Activated naive CD8-positive, alpha-beta T cell (primary cell): ENCODE measurements at regions not wholly inside any gene's neighbourhood (a gene's known extent, or its start where the extent isn't known, plus 50 kb on each side); places are given as distances from the start of the nearest gene placed in this dataset.
A peak's percentile ranks its signal among the peaks of the same experiment; 100 is the strongest.

ENCODE experiments used
- H3K27ac Mint-ChIP-seq: one replicate; pipeline ENCODE4 v1.8.0; 2021; ENCODE audit warnings: mixed read lengths
- H3K27me3 Mint-ChIP-seq: one replicate; pipeline ENCODE4 v1.8.0; 2021; ENCODE audit warnings: mixed read lengths
- H3K36me3 Mint-ChIP-seq: one replicate; pipeline ENCODE4 v1.8.0; 2021; ENCODE audit warnings: mixed read lengths
- H3K4me1 Mint-ChIP-seq: one replicate; pipeline ENCODE4 v1.8.0; 2021; ENCODE audit warnings: low read depth, mixed read lengths
- H3K4me3 Mint-ChIP-seq: one replicate; pipeline ENCODE4 v1.8.0; 2021; ENCODE audit warnings: mild to moderate bottlenecking, mixed read lengths
- H3K9me3 Mint-ChIP-seq: one replicate; pipeline ENCODE4 v1.8.0; 2021; ENCODE audit warnings: low read depth, mixed read lengths

GRCh38 chr9:91092214-91092613 is 269.5 kb downstream of the AUH start:
- Mint-ChIP-seq H3K27ac (no peak overlapping the region), H3K9me3 (peaks cover 11% of the 10 kb centered on the region), H3K36me3 (peaks cover 13% of the 10 kb centered on the region), H3K4me3 (no peak overlapping the region), H3K27me3 (no peaks in the 10 kb centered on the region), H3K4me1 (peaks cover 3% of the 10 kb centered on the region)

DNA sequence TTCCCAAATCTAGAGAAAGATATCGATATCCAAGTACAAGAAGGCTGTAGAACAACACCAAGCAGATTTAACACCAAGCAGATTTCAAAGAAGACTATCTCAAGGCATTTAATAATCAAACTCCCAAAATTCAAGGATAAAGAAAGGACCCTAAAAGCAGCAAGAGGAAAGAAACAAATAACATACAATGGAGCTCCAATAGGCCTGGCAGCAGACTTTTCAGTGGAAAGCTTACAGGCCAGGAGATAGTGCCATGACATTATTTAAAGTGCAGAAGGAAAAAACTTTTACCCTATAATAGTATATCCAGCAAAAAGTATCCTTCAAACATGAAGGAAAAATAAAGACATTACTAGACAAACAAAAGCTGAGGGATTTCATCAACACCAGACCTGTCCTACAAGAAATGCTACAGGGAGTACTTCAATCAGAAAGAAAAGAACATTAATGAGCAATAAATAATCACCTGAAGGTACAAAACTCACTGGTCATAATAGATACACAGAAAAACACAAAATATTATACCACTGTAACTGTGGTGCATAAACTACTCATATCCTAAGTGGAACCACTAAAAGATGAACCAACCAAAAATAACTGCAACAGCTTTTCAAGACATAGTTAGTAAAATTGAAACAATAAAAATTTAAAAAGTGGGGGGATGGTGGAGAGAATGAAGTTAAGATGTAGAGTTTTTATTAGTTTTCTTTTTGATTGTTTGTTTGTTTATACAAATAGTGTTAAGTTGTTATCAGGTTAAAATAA is 267.2 kb downstream of the AUH start:
- H3K4me1 Mint-ChIP-seq: peaks cover 12% of the 10 kb centered on the region
- H3K27ac Mint-ChIP-seq: peak overlapping the region; percentile 9
- no peak overlapping the region for H3K4me3 Mint-ChIP-seq
- peaks cover 11% of the 10 kb centered on the region for H3K9me3 Mint-ChIP-seq
- H3K27me3 Mint-ChIP-seq: no peaks in the 10 kb centered on the region
- H3K36me3 Mint-ChIP-seq: peaks cover 12% of the 10 kb centered on the region

DNA sequence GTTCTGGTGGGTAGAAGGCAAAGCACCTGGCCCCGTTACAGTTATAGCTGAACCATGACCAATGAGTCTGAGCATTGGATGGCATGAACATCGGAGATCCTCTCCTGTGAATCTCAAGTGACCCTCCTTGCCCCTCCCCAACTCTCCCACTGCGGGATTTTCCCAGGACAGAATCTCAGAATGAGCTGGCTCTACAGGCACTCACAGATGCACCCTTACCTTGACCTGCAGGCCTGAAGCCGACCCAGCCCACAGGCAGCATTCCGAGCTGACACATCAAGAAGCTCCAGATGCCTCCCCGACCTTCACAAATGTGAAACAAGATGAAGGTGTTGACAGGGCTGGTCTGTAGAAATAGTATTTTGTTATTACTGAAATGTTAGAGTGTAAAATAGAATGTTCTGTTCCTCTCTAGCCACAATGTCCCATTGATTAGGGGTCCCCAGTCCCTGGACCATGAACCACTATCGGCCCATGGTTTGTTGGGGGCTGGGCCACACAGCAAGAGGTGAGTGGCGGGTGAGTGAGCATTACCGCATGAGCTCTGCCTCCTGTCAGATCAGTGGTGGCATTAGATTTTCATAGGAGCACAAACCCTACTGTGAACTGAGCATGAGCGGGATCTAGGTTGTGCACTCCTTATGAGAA is 263.4 kb downstream of the AUH start:
- peak overlapping the region; percentile 41 for H3K27ac Mint-ChIP-seq
- H3K36me3 Mint-ChIP-seq: peaks cover 12% of the 10 kb centered on the region
- H3K27me3 Mint-ChIP-seq: no peaks in the 10 kb centered on the region
- H3K9me3 Mint-ChIP-seq: peaks cover 11% of the 10 kb centered on the region
- H3K4me3 Mint-ChIP-seq: no peak overlapping the region
- peaks cover 50% of the 10 kb centered on the region for H3K4me1 Mint-ChIP-seq

- peaks cover 6% of the 10 kb centered on the region for H3K36me3 Mint-ChIP-seq
- H3K27ac Mint-ChIP-seq: peak overlapping the region; percentile 96
- H3K4me3 Mint-ChIP-seq: peak overlapping the region; percentile 81
- H3K27me3 Mint-ChIP-seq: no peaks in the 10 kb centered on the region
- peaks cover 4% of the 10 kb centered on the region for H3K9me3 Mint-ChIP-seq
- H3K4me1 Mint-ChIP-seq: peaks cover 56% of the 10 kb centered on the region
Observed at GRCh38 chr9:91099436-91099835, 262.3 kb downstream of the AUH start.

DNA sequence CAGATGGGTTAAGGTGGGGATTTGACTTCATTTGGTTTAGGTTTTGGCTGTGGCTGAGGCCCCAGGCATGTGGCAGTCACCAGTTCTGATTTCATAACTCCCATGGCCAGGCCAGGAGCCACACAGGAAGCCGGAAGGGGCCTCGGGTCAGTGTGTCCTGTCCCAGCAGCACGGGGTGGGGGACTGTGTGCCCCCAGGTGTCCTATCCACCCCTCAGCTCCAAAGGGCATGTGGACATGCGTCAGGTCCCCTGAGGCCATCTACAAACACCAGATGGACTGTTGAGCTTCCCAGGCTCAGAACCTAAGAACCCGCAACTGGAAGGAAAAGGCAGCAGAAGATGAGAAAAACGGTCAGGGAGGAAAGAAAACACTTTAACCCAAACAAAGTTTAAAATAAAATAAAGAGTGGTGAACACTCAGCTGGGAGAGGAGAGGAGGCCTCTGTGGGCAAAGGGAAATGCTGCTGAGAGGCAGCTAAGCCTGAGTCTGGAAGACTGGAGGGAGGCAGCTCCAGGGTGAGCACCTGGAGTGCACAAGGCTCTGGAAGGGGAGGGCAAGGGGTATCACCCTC is 260.8 kb downstream of the AUH start:
- Mint-ChIP-seq H3K4me3 (peak overlapping the region; percentile 81), H3K27ac (peak overlapping the region; percentile 96), H3K4me1 (peaks cover 53% of the 10 kb centered on the region), H3K36me3 (peaks cover 3% of the 10 kb centered on the region), H3K27me3 (no peaks in the 10 kb centered on the region), H3K9me3 (no peaks in the 10 kb centered on the region)

GRCh38 chr9:91101611-91102168 is 260.0 kb downstream of the AUH start:
- H3K27ac Mint-ChIP-seq: peak overlapping the region; percentile 74
- no peaks in the 10 kb centered on the region for H3K36me3 Mint-ChIP-seq
- H3K4me3 Mint-ChIP-seq: peak overlapping the region; percentile 74
- H3K4me1 Mint-ChIP-seq: peaks cover 53% of the 10 kb centered on the region
- no peaks in the 10 kb centered on the region for H3K9me3 Mint-ChIP-seq
- no peaks in the 10 kb centered on the region for H3K27me3 Mint-ChIP-seq

- Mint-ChIP-seq H3K4me1 (peaks cover 53% of the 10 kb centered on the region), H3K27me3 (no peaks in the 10 kb centered on the region), H3K9me3 (no peaks in the 10 kb centered on the region), H3K27ac (peak overlapping the region; percentile 74), H3K36me3 (no peaks in the 10 kb centered on the region), H3K4me3 (peak overlapping the region; percentile 74)
Observed at GRCh38 chr9:91102269-91102668, 259.4 kb downstream of the AUH start.

DNA sequence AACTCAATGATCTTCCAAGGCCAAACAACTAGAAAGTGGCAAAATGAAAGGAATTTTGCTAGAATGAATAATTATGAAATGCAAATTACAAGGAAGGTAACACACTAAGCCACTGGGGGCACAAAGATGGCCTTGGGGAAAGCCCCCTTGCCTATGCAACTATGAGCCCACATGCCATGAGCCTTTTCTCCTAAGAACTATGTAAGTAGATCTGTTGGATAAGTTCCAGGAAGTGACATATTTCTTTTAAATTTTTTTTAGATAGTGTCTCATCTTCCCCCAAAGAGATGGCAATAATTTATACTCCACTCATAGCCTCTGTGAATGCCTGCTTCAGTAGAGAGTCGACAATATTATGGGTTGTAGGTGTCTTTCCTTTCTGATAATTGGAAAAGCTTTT is 257.8 kb downstream of the AUH start:
- H3K4me1 Mint-ChIP-seq: peaks cover 49% of the 10 kb centered on the region
- peak overlapping the region; percentile 67 for H3K27ac Mint-ChIP-seq
- no peaks in the 10 kb centered on the region for H3K27me3 Mint-ChIP-seq
- no peaks in the 10 kb centered on the region for H3K9me3 Mint-ChIP-seq
- no peak overlapping the region for H3K4me3 Mint-ChIP-seq
- H3K36me3 Mint-ChIP-seq: no peaks in the 10 kb centered on the region

DNA sequence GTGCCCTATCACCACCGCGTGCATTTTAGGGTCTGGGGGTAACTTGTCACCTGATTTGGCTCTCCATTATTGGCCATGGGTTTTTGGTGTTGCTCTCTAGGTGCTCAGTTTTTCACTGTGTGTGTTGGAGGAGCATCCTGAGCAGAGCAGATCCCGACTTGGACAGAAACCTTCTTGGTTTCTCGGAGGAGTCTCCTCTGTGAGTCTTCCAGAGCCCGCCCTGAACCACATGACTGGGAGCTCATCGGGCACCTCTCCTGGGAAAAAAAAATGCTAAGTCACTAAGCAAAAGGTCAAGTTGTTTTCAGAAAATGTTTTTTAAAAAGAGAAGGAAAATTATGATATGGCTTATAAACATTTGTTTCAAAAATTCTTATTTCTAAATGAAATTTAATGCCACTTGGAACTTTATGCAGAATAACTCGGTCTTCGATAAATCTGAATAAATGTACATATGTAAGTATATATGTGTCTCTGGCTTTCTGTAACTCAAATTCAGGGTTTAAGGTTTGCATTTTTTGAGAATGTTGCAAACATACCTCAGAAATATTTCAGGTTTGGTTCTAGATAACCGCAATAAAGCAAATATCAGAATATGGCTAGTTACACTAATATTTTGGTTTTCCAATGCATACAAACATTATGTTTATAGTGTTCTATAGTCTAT is 255.2 kb downstream of the AUH start:
- Mint-ChIP-seq H3K4me3 (no peak overlapping the region), H3K4me1 (peaks cover 23% of the 10 kb centered on the region), H3K36me3 (peaks cover 9% of the 10 kb centered on the region), H3K27me3 (no peaks in the 10 kb centered on the region), H3K27ac (no peak overlapping the region), H3K9me3 (peaks cover 6% of the 10 kb centered on the region)

DNA sequence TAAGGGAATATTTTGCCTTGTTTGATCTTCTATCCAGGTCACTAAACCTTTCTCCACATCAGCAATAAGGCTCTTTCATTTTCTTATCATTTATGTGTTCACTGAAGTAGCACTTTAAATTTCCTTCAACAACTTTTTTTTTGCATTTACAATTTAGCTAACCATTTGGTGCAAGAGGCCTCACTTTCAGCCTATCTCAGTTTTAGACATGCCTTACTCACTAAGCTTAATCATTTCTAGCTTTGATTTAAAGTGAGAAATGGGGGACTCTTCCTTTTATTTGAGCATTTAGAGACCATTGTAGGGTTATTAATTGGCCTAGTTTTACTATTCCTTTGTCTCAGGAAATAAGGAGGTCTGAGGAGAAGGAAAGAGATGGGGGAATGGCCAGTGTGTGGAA is 250.5 kb downstream of the AUH start:
- Mint-ChIP-seq H3K9me3 (peaks cover 6% of the 10 kb centered on the region), H3K4me3 (no peak overlapping the region), H3K27ac (no peak overlapping the region), H3K4me1 (no peaks in the 10 kb centered on the region), H3K36me3 (peaks cover 11% of the 10 kb centered on the region), H3K27me3 (peaks cover 3% of the 10 kb centered on the region)

DNA sequence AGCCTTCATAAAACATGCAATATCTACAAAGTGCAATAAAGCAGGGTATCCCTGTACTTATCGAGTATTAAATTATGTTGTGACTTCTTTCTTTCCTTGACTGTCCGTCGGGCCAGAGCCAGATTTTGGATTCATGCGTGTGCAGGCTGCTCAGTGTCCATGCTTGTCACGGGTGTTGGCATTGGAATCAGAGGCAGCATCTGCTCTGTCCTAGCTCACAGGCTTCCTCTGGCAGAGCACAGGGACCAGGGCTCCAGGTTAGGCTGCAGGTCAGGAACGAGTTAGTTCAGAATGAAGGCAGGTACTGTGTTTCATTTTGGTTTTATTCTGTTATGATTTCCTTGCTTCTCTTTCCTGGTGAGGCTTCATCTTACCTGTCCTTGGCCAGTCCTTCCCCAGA is 249.8 kb downstream of the AUH start:
- Mint-ChIP-seq H3K36me3 (peaks cover 11% of the 10 kb centered on the region), H3K27ac (no peak overlapping the region), H3K4me1 (no peaks in the 10 kb centered on the region), H3K27me3 (peaks cover 3% of the 10 kb centered on the region), H3K9me3 (peaks cover 6% of the 10 kb centered on the region), H3K4me3 (no peak overlapping the region)

DNA sequence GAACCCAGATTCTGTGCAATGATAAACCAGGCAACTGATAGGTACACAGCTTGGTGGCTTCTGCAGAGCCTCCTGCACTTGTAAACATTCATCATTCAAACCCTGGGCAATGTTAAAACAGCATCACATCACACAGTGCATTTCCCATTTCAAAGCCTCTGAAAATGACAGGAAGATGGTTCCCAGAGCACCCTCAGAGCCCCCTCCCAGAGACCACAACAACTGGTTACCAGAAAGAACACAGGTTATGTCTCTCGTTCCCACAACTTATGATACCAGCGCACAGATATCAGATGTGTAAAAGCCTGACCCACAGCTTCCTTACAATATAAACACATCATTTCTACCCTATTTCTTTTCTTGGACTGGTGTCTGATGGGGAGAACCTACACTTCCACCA is 248.7 kb downstream of the AUH start:
- Mint-ChIP-seq H3K4me1 (no peaks in the 10 kb centered on the region), H3K27ac (no peak overlapping the region), H3K9me3 (peaks cover 6% of the 10 kb centered on the region), H3K4me3 (no peak overlapping the region), H3K27me3 (peaks cover 3% of the 10 kb centered on the region), H3K36me3 (peaks cover 11% of the 10 kb centered on the region)

DNA sequence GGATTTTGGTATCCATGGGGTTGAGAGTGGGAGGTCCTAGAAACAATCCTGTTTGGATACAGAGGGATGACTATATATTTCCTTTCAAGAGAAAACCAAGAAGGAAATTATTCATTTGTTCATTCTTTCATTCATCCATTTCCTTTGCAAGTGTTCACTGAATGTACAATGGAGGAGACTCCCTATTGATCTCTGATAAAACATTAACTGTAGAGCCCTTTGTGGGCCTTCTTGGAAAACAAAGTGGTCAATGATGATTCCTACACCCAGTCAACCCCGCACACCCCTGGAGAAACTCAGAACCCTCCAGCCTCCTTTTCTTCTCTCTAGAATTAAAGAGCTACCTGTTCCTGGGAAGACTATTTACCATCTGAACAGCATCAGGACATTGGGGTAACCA is 247.3 kb downstream of the AUH start:
- H3K27me3 Mint-ChIP-seq: peaks cover 5% of the 10 kb centered on the region
- H3K36me3 Mint-ChIP-seq: peaks cover 9% of the 10 kb centered on the region
- H3K27ac Mint-ChIP-seq: no peak overlapping the region
- H3K4me3 Mint-ChIP-seq: no peak overlapping the region
- H3K4me1 Mint-ChIP-seq: no peaks in the 10 kb centered on the region
- peaks cover 6% of the 10 kb centered on the region for H3K9me3 Mint-ChIP-seq

GRCh38 chr9:91116211-91116610 is 245.5 kb downstream of the AUH start:
- no peak overlapping the region for H3K4me3 Mint-ChIP-seq
- peaks cover 2% of the 10 kb centered on the region for H3K36me3 Mint-ChIP-seq
- H3K27ac Mint-ChIP-seq: no peak overlapping the region

GRCh38 chr9:91116711-91117110 is 245.0 kb downstream of the AUH start:
- Mint-ChIP-seq H3K9me3 (no peaks in the 10 kb centered on the region), H3K36me3 (peaks cover 2% of the 10 kb centered on the region), H3K4me3 (no peak overlapping the region), H3K4me1 (no peaks in the 10 kb centered on the region), H3K27me3 (peaks cover 5% of the 10 kb centered on the region), H3K27ac (no peak overlapping the region)

More at GRCh38 chr9:91116211-91116610, 245.5 kb downstream of the AUH start:
- no peaks in the 10 kb centered on the region for H3K9me3 Mint-ChIP-seq
- H3K4me1 Mint-ChIP-seq: no peaks in the 10 kb centered on the region
- H3K27me3 Mint-ChIP-seq: peaks cover 5% of the 10 kb centered on the region
